GM12878 (cell line): ENCODE measurements at regions not wholly inside any gene's neighbourhood (a gene's known extent, or its start where the extent isn't known, plus 50 kb on each side); places are given as distances from the start of the nearest gene placed in this dataset.

Source experiments
- ATAC-seq: fragments of 200-7000 bp; cut with Tn5 transposase; 3 replicates; pipeline ENCODE4 v1.9.1; 2020; ENCODE audit warnings: mild to moderate bottlenecking, moderate library complexity
- BruUV-seq: library from RNA; stranded (reverse); fragments of 400-500 nt; replicated peaks from 2 replicates; lab custom pipeline; 2021; lab: Mats Ljungman, UMichigan
- CTCF ChIA-PET: fragments of 300-600 bp; sonication (Branson Sonifier 250); formaldehyde crosslinking; extraction: SDS; loops from one replicate; lab custom pipeline; 2021; ENCODE audit warnings: inconsistent platforms; lab: Yijun Ruan, JAX
- POLR2A ChIA-PET: fragments of 350-600 bp; formaldehyde crosslinking; extraction: SDS; loops from one replicate; lab custom pipeline; 2021; ENCODE audit warnings: inconsistent platforms; lab: Charles Lee
- RAD21 ChIA-PET: fragments of 300-600 bp; sonication (Branson Sonifier 250); formaldehyde crosslinking; loops from one replicate; lab custom pipeline; 2023; ENCODE audit warnings: antibody characterized with exemption; ENCODE audit not compliant: unreplicated experiment; lab: Charles Lee
- SMC1A ChIA-PET: fragments of 300-600 bp; sonication (Branson Sonifier 250); formaldehyde crosslinking; loops from one replicate; lab custom pipeline; 2023; ENCODE audit not compliant: unreplicated experiment, uncharacterized antibody; lab: Charles Lee
- DNase-seq: peaks from one replicate; pipeline ENCODE4 v3.0.0-alpha.2; 2011; ENCODE audit warnings: low read depth, low spot score
- FAIRE-seq: peaks from 3 replicates; lab custom pipeline; 2011; peaks lifted over from hg19 to GRCh38; lab: Jason Lieb, UNC
- H2AFZ ChIP-seq: 2 replicates; pipeline ENCODE4 v1.6.0; 2011; ENCODE audit warnings: low read depth, low read length, control low read depth; ENCODE audit not compliant: control insufficient read depth
- H3K27ac ChIP-seq: 2 replicates; pipeline ENCODE4 v1.5.1; 2011; ENCODE audit warnings: control low read depth; ENCODE audit not compliant: control insufficient read depth, insufficient read depth
- H3K27me3 ChIP-seq, 2 experiments: replicated peaks in 1 of 2; 2 replicates each; pipeline versions ENCODE4 v1.6.0 to v1.6.1; 2011; ENCODE audit warnings: low read length in 1 of 2; ENCODE audit not compliant: control insufficient read depth in 2 of 2, insufficient read depth in 2 of 2
- H3K36me3 ChIP-seq, 2 experiments: 2 replicates each; pipeline ENCODE4 v1.5.1; 2011; ENCODE audit warnings: low read length in 1 of 2; ENCODE audit not compliant: control insufficient read depth in 2 of 2, insufficient read depth in 2 of 2
- H3K4me1 ChIP-seq: 2 replicates; pipeline ENCODE4 v1.6.1; 2011; ENCODE audit warnings: mild to moderate bottlenecking, low read length, moderate library complexity, mixed read lengths; ENCODE audit not compliant: control insufficient read depth, insufficient read depth
- H3K4me2 ChIP-seq: 2 replicates; pipeline ENCODE4 v1.6.0; 2011; ENCODE audit warnings: control low read depth; ENCODE audit not compliant: control insufficient read depth, insufficient read depth
- H3K4me3 ChIP-seq: fragments of 200-600 bp; sonication (generic); 2 replicates; pipeline ENCODE4 v1.5.1; 2016
- H3K79me2 ChIP-seq: 2 replicates; pipeline ENCODE4 v1.6.0; 2011; ENCODE audit warnings: low read length; ENCODE audit not compliant: control insufficient read depth, insufficient read depth
- H3K9ac ChIP-seq: 2 replicates; pipeline ENCODE4 v1.8.0; 2011; ENCODE audit warnings: low read length, control low read depth, mixed read lengths; ENCODE audit not compliant: control insufficient read depth, insufficient read depth
- H3K9me3 ChIP-seq: replicated peaks from 3 replicates; pipeline ENCODE4 v1.5.1; 2011; ENCODE audit warnings: mild to moderate bottlenecking, low read length; ENCODE audit not compliant: control insufficient read depth, insufficient read depth
- H4K20me1 ChIP-seq: 2 replicates; pipeline ENCODE4 v1.6.0; 2011; ENCODE audit not compliant: control insufficient read depth, insufficient read depth
- EP300 ChIP-seq, 2 experiments: fragments of 150-350 bp in 1 of 2; IDR thresholded peaks; 2 replicates each; pipeline ENCODE4 v1.6.1; 2011 to 2012; ENCODE audit warnings: low read depth in 2 of 2, low read length in 2 of 2, borderline replicate concordance in 1 of 2, improper control_type of control experiment in 1 of 2, inconsistent platforms in 1 of 2; ENCODE audit not compliant: control insufficient read depth in 1 of 2
- PAX5 ChIP-seq: IDR thresholded peaks from 2 replicates; pipeline ENCODE4 v1.6.1; 2011; ENCODE audit warnings: low read depth, low read length, borderline replicate concordance
- WGBS: methylation state at CpG from one replicate; pipeline ENCODE4 v1.1.6; 2016; ENCODE audit warnings: low lambda C conversion rate; ENCODE audit not compliant: insufficient replicate concordance, insufficient coverage; ENCODE audit errors: missing lambda C conversion rate; 5-methylcytosine and 5-hydroxymethylcytosine counted together
- in situ Hi-C: fragments of 300-500 bp; cut with MboI; formaldehyde crosslinking; loops from 9 replicates; pipeline ENCODE4 v1.14.3; 2018; ENCODE audit warnings: mixed read lengths
- intact Hi-C: fragments of 100-400 bp; cut with micrococcal nuclease; formaldehyde crosslinking; loops from one replicate; pipeline ENCODE4 v1.14.2; 2022; ENCODE audit not compliant: unreplicated experiment
- TF ChIP-seq, protein P1 (sequence below): fragments of 450-650 bp; IDR thresholded peaks from 2 replicates; pipeline ENCODE4 v1.6.1; 2017; ENCODE audit warnings: antibody characterized with exemption, mild to moderate bottlenecking, moderate library complexity
- TF ChIP-seq, protein P2 (sequence below): IDR thresholded peaks from 2 replicates; pipeline ENCODE4 v1.6.1; 2011; ENCODE audit warnings: mild to moderate bottlenecking, low read depth, low read length, moderate library complexity; ENCODE audit not compliant: insufficient replicate concordance
- TF ChIP-seq, protein P3 (sequence below): fragments of 450-650 bp; IDR thresholded peaks from 2 replicates; pipeline ENCODE4 v1.6.1; 2017; ENCODE audit warnings: mild to moderate bottlenecking, moderate library complexity
- TF ChIP-seq, protein P4 (sequence below): IDR thresholded peaks from 2 replicates; pipeline ENCODE4 v1.6.1; 2012; ENCODE audit warnings: mild to moderate bottlenecking, low read depth, low read length
- TF ChIP-seq, protein P5 (sequence below): IDR thresholded peaks from 2 replicates; pipeline ENCODE4 v1.6.1; 2012; ENCODE audit warnings: low read depth, low read length, improper control_type of control experiment
- TF ChIP-seq, protein P6 (sequence below): fragments of 450-650 bp; IDR thresholded peaks from 2 replicates; pipeline ENCODE4 v1.6.1; 2018; ENCODE audit warnings: mild to moderate bottlenecking, low read depth, moderate library complexity; ENCODE audit not compliant: partially characterized antibody

DNA sequence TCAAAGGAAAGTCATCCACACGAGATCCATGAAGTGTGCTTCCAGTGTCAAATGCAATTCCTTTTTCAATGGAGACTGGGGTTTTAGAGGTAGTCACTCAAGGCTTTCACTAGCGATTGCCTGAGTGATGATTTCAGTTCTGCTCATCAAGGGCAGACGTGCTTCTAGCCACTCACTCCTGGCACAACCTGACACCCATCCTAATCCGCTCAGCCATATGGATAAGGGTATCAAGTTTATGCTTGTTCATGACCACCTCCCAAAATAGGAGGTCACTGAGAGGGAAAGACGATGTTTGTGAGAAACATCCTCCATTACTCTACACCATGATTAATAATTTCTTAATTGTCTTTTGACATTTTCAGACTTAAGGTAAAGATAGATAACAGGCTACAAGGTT, 91.3 kb upstream of the HEY2 start:
- ChIA-PET CTCF (no interaction called here), RAD21 (no interaction called here), SMC1A (no interaction called here), POLR2A (no interaction called here)
- no peaks in the 10 kb centered on the region for H3K4me1 ChIP-seq
- H3K36me3 ChIP-seq: no peaks in the 10 kb centered on the region
- no peak overlapping the region for H3K4me3 ChIP-seq
- intact Hi-C loops (no loop called here), in situ Hi-C loops (no loop called here)
- H3K9me3 ChIP-seq: no peaks in the 10 kb centered on the region
- no peak overlapping the region for H3K9ac ChIP-seq
- 27% methylated on average over 5 of the region's 5 CpGs for WGBS
- FAIRE-seq (no peak), DNase-seq (no peak), ATAC-seq (no peak)
- no peaks in the 10 kb centered on the region for H4K20me1 ChIP-seq
- no peaks in the 10 kb centered on the region for H3K79me2 ChIP-seq
- H3K27ac ChIP-seq: no peak overlapping the region
- H3K4me2 ChIP-seq: no peak overlapping the region
- no TSS peak for BruUV-seq
- H2AFZ ChIP-seq: no peak overlapping the region
- TF ChIP-seq, protein P1, sequence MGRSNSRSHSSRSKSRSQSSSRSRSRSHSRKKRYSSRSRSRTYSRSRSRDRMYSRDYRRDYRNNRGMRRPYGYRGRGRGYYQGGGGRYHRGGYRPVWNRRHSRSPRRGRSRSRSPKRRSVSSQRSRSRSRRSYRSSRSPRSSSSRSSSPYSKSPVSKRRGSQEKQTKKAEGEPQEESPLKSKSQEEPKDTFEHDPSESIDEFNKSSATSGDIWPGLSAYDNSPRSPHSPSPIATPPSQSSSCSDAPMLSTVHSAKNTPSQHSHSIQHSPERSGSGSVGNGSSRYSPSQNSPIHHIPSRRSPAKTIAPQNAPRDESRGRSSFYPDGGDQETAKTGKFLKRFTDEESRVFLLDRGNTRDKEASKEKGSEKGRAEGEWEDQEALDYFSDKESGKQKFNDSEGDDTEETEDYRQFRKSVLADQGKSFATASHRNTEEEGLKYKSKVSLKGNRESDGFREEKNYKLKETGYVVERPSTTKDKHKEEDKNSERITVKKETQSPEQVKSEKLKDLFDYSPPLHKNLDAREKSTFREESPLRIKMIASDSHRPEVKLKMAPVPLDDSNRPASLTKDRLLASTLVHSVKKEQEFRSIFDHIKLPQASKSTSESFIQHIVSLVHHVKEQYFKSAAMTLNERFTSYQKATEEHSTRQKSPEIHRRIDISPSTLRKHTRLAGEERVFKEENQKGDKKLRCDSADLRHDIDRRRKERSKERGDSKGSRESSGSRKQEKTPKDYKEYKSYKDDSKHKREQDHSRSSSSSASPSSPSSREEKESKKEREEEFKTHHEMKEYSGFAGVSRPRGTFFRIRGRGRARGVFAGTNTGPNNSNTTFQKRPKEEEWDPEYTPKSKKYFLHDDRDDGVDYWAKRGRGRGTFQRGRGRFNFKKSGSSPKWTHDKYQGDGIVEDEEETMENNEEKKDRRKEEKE: no peak
- TF ChIP-seq, protein P2, sequence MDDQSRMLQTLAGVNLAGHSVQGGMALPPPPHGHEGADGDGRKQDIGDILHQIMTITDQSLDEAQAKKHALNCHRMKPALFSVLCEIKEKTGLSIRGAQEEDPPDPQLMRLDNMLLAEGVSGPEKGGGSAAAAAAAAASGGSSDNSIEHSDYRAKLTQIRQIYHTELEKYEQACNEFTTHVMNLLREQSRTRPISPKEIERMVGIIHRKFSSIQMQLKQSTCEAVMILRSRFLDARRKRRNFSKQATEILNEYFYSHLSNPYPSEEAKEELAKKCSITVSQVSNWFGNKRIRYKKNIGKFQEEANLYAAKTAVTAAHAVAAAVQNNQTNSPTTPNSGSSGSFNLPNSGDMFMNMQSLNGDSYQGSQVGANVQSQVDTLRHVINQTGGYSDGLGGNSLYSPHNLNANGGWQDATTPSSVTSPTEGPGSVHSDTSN: no peak
- no peak for TF ChIP-seq EP300 (IDR thresholded peaks at IDR 0.05; ENCODE audit: borderline replicate concordance in 1 of 2, control insufficient read depth in 1 of 2, low read depth in 2 of 2, low read length in 2 of 2)
- TF ChIP-seq, protein P3, sequence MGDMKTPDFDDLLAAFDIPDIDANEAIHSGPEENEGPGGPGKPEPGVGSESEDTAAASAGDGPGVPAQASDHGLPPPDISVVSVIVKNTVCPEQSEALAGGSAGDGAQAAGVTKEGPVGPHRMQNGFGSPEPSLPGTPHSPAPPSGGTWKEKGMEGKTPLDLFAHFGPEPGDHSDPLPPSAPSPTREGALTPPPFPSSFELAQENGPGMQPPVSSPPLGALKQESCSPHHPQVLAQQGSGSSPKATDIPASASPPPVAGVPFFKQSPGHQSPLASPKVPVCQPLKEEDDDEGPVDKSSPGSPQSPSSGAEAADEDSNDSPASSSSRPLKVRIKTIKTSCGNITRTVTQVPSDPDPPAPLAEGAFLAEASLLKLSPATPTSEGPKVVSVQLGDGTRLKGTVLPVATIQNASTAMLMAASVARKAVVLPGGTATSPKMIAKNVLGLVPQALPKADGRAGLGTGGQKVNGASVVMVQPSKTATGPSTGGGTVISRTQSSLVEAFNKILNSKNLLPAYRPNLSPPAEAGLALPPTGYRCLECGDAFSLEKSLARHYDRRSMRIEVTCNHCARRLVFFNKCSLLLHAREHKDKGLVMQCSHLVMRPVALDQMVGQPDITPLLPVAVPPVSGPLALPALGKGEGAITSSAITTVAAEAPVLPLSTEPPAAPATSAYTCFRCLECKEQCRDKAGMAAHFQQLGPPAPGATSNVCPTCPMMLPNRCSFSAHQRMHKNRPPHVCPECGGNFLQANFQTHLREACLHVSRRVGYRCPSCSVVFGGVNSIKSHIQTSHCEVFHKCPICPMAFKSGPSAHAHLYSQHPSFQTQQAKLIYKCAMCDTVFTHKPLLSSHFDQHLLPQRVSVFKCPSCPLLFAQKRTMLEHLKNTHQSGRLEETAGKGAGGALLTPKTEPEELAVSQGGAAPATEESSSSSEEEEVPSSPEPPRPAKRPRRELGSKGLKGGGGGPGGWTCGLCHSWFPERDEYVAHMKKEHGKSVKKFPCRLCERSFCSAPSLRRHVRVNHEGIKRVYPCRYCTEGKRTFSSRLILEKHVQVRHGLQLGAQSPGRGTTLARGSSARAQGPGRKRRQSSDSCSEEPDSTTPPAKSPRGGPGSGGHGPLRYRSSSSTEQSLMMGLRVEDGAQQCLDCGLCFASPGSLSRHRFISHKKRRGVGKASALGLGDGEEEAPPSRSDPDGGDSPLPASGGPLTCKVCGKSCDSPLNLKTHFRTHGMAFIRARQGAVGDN: no peak
- TF ChIP-seq, protein P4, sequence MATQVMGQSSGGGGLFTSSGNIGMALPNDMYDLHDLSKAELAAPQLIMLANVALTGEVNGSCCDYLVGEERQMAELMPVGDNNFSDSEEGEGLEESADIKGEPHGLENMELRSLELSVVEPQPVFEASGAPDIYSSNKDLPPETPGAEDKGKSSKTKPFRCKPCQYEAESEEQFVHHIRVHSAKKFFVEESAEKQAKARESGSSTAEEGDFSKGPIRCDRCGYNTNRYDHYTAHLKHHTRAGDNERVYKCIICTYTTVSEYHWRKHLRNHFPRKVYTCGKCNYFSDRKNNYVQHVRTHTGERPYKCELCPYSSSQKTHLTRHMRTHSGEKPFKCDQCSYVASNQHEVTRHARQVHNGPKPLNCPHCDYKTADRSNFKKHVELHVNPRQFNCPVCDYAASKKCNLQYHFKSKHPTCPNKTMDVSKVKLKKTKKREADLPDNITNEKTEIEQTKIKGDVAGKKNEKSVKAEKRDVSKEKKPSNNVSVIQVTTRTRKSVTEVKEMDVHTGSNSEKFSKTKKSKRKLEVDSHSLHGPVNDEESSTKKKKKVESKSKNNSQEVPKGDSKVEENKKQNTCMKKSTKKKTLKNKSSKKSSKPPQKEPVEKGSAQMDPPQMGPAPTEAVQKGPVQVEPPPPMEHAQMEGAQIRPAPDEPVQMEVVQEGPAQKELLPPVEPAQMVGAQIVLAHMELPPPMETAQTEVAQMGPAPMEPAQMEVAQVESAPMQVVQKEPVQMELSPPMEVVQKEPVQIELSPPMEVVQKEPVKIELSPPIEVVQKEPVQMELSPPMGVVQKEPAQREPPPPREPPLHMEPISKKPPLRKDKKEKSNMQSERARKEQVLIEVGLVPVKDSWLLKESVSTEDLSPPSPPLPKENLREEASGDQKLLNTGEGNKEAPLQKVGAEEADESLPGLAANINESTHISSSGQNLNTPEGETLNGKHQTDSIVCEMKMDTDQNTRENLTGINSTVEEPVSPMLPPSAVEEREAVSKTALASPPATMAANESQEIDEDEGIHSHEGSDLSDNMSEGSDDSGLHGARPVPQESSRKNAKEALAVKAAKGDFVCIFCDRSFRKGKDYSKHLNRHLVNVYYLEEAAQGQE: no peak
- no peak for TF ChIP-seq PAX5
- TF ChIP-seq, protein P5, sequence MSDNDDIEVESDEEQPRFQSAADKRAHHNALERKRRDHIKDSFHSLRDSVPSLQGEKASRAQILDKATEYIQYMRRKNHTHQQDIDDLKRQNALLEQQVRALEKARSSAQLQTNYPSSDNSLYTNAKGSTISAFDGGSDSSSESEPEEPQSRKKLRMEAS: no peak
- TF ChIP-seq, protein P6, sequence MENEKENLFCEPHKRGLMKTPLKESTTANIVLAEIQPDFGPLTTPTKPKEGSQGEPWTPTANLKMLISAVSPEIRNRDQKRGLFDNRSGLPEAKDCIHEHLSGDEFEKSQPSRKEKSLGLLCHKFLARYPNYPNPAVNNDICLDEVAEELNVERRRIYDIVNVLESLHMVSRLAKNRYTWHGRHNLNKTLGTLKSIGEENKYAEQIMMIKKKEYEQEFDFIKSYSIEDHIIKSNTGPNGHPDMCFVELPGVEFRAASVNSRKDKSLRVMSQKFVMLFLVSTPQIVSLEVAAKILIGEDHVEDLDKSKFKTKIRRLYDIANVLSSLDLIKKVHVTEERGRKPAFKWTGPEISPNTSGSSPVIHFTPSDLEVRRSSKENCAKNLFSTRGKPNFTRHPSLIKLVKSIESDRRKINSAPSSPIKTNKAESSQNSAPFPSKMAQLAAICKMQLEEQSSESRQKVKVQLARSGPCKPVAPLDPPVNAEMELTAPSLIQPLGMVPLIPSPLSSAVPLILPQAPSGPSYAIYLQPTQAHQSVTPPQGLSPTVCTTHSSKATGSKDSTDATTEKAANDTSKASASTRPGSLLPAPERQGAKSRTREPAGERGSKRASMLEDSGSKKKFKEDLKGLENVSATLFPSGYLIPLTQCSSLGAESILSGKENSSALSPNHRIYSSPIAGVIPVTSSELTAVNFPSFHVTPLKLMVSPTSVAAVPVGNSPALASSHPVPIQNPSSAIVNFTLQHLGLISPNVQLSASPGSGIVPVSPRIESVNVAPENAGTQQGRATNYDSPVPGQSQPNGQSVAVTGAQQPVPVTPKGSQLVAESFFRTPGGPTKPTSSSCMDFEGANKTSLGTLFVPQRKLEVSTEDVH: no peak
- H3K27me3 ChIP-seq: no peaks in the 10 kb centered on the region
